ENCODE measurements at regions not wholly inside any gene's neighbourhood (a gene's known extent, or its start where the extent isn't known, plus 50 kb on each side); places are given as distances from the start of the nearest gene placed in this dataset.

- no peaks in the 10 kb centered on the region for H3K9me2 ChIP-seq (ENCODE audit: insufficient read depth, low read length)
- H3K9ac ChIP-seq (ENCODE audit: low read length) = no peak overlapping the region
- no peak for TF ChIP-seq CTCF (IDR thresholded peaks at IDR 0.05; ENCODE audit: poor library complexity, severe bottlenecking)
- TF ChIP-seq MXI1 (conservative IDR thresholded peaks at IDR 0.05; ENCODE audit: poor library complexity, severe bottlenecking) = no peak
- TF ChIP-seq TAF1 (IDR thresholded peaks at IDR 0.05; ENCODE audit: low read depth) = no peak
- TF ChIP-seq EZH2 (IDR thresholded peaks at IDR 0.05; ENCODE audit: borderline replicate concordance, insufficient read depth, low read length, poor library complexity, severe bottlenecking) = no peak
- H3K79me2 ChIP-seq (replicated peaks; ENCODE audit: insufficient read depth, low read length) = no peaks in the 10 kb centered on the region
- H4K20me1 ChIP-seq (ENCODE audit: insufficient read depth) = no peaks in the 10 kb centered on the region
- no peaks in the 10 kb centered on the region for H3K9me3 ChIP-seq (ENCODE audit: low read length)
- no peak overlapping the region for H3K27ac ChIP-seq (ENCODE audit: low read length)
- no peaks in the 10 kb centered on the region for H3K36me3 ChIP-seq (ENCODE audit: insufficient read depth, low read length)
- no peak overlapping the region for H3K4me3 ChIP-seq (ENCODE audit: low read length)
- no peaks in the 10 kb centered on the region for H3F3A ChIP-seq (ENCODE audit: insufficient read depth, low read length, poor library complexity, severe bottlenecking)
- no peaks in the 10 kb centered on the region for H3K27me3 ChIP-seq (ENCODE audit: insufficient read depth, low read depth, low read length)
- H3K4me2 ChIP-seq (ENCODE audit: low read length) = no peak overlapping the region
- no peak overlapping the region for H2AFZ ChIP-seq (ENCODE audit: low read depth, low read length)
Measured at GRCh38 chr2:16080516-16080915, 140.2 kb downstream of the MYCN start.

- no peaks in the 10 kb centered on the region for H3K9me2 ChIP-seq (ENCODE audit: insufficient read depth, low read length)
- H3K9me3 ChIP-seq (ENCODE audit: low read length) = no peaks in the 10 kb centered on the region
- H4K20me1 ChIP-seq (ENCODE audit: insufficient read depth) = no peaks in the 10 kb centered on the region
- H3K9ac ChIP-seq (ENCODE audit: low read length) = no peak overlapping the region
- H3K4me3 ChIP-seq (ENCODE audit: low read length) = no peak overlapping the region
- no peaks in the 10 kb centered on the region for H3F3A ChIP-seq (ENCODE audit: insufficient read depth, low read length, poor library complexity, severe bottlenecking)
- H3K4me2 ChIP-seq (ENCODE audit: low read length) = no peak overlapping the region
- TF ChIP-seq SMC3 (conservative IDR thresholded peaks at IDR 0.05; ENCODE audit: poor library complexity) = no peak
- TF ChIP-seq EP300 (conservative IDR thresholded peaks at IDR 0.05; ENCODE audit: poor library complexity, severe bottlenecking) = no peak
- TF ChIP-seq CTCF (IDR thresholded peaks at IDR 0.05; ENCODE audit: poor library complexity, severe bottlenecking) = no peak
- no peak for TF ChIP-seq RAD21 (conservative IDR thresholded peaks at IDR 0.05)
- no peak for TF ChIP-seq REST (IDR thresholded peaks at IDR 0.05; ENCODE audit: borderline replicate concordance)
- no peak for TF ChIP-seq EZH2 (IDR thresholded peaks at IDR 0.05; ENCODE audit: borderline replicate concordance, insufficient read depth, low read length, poor library complexity, severe bottlenecking)
- no peak for TF ChIP-seq POLR2AphosphoS5 (IDR thresholded peaks at IDR 0.05)
- H3K36me3 ChIP-seq (ENCODE audit: insufficient read depth, low read length) = no peaks in the 10 kb centered on the region
- no peaks in the 10 kb centered on the region for H3K27me3 ChIP-seq (ENCODE audit: insufficient read depth, low read depth, low read length)
- no peaks in the 10 kb centered on the region for H3K79me2 ChIP-seq (replicated peaks; ENCODE audit: insufficient read depth, low read length)
- no peak overlapping the region for H3K27ac ChIP-seq (ENCODE audit: low read length)
- H2AFZ ChIP-seq (ENCODE audit: low read depth, low read length) = no peak overlapping the region
Measured at GRCh38 chr2:16080071-16080470, 139.7 kb downstream of the MYCN start.
